GM19397 (cell line): ENCODE measurements at regions not wholly inside any gene's neighbourhood (a gene's known extent, or its start where the extent isn't known, plus 50 kb on each side); places are given as distances from the start of the nearest gene placed in this dataset.
A peak's percentile ranks its signal among the peaks of the same experiment; 100 is the strongest.

Experiments used
- ATAC-seq: cut with Tn5 transposase; IDR thresholded peaks from one replicate; pipeline ENCODE4 v1.9.1; 2021; ENCODE audit warnings: mild to moderate bottlenecking, moderate library complexity; ENCODE audit not compliant: unreplicated experiment

DNA sequence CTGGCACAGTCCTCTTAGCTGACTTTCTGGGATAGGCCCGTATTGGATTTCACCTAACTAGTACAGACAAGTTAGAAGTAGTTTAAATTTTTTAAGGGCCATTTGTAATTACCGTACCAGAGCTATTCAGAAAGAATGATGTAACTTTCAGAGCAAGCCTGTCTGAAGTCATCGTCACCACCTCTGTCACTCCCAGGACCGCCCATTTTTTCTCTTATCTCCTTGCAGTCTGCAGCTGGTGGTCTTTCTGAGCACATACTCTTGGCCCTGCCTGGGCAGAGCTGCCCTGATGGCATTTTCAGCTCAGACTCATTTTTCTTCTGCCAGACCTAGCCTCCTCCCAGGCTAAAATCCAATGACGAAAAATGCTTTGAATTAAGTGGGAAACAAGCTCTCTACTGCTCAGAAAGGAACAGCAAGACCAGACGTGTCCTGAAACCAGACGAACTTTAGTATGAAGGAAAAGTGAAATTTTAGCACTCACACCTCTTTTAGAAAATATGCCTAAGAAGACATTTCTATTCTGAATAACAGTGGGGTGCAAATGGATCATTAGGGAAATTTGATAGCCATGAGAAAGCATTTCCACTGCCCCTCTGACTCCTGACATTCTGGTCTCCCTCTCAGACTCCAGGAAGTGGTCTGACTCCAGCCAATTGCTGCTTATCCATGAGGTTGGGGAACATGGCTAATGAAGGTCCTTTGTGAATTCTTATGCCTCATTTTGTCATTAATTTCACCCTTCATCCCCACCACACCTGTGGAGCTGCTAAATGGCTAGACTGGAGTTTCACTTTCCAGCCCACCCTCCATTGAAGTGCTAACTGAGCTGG is 162.4 kb upstream of the GYPA start:
- ATAC-seq = no peak

DNA sequence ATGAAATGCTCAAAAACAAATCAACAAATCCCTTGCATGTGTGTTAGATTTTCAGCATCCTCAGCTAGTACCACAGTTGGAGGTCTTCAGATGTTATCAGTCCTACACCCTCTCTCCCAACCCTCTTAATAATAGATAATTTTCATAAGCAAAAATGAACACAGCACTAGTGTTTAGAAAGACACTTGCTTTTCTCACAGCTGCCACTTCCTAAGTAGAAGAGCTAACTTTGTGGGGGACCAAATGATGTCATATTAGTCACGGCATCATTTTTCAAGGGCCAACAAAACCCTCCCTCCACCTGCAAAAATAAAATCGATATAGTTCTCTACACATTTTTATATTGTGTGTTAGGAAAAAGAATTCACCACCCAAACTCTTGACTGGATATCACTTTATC is 163.5 kb upstream of the GYPA start:
- ATAC-seq = no peak

DNA sequence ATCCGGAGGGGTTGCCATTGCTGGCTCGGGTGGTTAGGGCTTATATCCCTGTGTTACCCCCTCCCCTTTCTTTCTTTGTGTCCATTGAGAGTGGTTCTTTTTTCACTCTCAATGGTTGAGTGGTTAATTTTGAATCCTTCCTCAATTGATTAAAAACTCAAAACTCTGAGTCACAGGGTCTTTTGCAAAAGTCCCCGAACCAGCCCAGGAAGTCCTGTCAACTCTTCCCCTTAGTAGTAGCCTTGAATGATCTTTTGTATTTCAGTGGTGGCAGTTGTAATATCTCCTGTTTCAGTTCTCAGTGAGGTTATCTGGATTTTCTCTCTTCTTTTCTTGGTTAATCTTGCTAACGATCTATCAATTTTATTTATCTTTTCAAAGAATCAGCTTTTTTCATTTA is 170.0 kb upstream of the GYPA start:
- ATAC-seq = no peak

DNA sequence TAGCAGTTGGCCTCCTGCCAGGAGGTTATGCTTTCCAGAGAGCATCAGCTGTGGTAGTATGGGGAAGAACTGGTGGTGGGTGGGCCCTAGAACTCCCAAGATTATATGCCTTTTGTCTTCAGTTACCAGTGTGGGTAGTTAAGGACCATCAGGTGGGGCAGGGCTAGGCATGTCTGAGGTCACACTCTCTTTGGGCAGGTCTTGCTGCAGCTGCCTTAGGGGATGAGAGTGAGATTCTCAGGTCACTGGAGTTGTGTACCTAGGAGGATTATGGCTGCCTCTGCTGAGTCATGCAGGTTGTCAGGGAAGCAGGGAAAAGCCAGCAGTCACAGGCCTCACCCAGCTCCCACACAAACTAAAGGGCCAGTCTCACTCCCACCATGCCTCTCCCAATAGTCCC is 172.9 kb upstream of the GYPA start:
- ATAC-seq = no peak

DNA sequence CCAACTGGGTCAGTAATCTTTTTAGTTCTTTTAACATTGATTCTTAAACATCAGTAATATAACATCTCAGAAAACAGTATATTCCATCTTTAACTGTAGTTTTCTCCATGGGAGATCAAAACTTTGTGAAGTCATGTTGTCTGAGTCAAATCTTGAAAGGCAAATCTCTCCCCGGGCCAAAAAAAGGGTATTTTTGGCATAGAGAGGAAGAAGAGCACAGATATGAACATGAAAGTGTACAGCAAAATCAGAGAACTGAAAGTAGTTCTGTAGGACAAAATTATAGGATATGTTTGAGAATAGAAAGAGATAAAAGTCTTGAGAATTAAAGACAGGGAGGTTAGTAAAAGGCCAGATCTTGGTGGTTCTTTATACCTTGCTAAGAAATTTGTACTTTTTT is 176.4 kb upstream of the GYPA start:
- ATAC-seq = no peak

DNA sequence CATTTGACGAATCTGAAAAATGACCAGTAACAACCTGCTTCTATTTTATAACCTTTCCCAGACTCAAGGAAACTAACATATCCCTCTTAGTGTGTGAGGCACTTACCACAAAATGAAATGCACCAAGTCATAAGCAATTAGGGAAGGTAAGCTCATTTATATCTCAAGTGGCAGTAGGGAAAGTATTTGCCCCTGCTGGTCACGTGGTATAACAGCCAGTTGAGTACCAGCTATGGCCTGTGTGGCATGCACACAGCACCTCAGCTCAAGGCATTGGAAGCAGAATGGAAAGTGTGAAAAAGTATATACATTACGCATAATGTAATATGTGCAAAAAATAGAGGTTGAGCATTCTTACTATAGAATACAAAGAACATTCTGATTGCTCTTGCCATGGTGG is 178.3 kb upstream of the GYPA start:
- ATAC-seq = no peak

DNA sequence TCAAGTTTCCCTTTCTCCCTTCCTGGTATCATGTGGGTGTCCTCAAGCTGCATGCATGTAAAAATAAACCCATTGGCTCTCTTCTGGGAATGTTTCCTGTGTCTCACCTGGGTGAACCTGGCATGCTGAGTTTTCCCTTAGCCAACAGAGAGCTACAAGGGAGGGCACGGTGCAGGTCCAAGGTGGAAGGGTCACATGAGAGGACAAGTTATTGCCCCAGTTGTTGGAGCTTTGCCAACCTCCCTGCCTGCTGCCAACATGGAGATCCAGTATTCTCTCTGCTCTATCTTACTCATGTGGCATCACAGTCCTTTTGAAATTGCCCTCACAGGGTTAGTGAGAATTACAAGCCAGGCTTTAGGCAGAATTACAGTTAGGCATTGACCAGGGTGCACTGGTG is 196.1 kb upstream of the GYPA start:
- ATAC-seq = no peak

DNA sequence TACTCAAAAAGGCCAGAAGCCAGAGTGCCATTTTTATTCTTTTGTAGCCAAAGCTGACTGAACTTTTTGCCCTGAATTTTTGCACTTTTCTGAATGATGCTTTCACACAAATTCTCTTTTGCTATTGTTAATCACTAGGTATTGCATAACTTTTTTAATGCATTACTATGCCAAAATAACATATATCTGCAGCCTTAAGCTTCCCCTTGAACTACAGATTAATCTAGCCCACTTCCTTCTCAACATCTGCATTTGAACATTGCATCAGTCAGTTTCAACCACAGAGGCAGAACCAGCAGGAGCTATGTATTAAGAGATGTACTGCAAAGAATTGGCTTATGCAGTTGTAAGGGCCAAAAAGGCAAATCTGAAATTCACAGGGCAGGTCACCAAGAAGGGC is 197.6 kb upstream of the GYPA start:
- ATAC-seq = peak; percentile 81

DNA sequence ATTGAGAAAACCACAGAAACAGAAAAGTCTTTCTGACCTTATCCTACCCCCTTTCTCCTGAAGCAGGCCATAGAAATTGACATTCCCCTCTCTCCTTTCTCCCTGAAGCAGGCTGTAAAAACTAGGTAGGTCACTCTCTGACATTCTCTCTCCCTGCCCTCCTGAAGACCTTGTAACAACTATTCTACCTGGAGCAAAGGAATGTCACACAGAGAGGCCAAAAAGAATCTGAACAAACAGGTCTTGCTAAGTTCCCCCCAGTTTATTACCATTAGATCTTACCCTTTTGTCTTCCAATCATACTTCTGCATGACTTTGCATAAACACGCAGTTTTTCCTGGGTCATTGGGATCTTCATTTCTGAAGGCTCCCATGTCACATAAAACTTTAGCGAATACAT is 198.3 kb upstream of the GYPA start:
- no peak for ATAC-seq

DNA sequence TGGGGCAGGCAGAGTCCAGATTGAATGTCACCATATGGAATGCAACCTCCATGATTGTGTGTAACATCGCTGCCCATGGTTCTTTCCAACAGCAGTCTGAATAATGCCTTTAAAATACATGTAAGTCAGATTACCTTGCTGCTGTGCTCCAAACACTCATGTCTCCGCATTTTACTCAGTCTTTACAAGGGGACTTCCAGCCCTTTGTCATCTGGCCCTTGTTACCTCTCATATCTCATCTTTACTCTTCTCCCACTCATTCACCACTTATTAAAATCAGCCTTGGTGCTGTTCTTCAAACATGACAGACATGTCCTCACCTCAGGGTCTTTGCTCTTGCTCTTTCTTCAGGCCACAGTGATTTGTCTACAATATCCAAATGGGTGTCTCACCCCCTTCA is 200.4 kb upstream of the GYPA start:
- no peak for ATAC-seq

DNA sequence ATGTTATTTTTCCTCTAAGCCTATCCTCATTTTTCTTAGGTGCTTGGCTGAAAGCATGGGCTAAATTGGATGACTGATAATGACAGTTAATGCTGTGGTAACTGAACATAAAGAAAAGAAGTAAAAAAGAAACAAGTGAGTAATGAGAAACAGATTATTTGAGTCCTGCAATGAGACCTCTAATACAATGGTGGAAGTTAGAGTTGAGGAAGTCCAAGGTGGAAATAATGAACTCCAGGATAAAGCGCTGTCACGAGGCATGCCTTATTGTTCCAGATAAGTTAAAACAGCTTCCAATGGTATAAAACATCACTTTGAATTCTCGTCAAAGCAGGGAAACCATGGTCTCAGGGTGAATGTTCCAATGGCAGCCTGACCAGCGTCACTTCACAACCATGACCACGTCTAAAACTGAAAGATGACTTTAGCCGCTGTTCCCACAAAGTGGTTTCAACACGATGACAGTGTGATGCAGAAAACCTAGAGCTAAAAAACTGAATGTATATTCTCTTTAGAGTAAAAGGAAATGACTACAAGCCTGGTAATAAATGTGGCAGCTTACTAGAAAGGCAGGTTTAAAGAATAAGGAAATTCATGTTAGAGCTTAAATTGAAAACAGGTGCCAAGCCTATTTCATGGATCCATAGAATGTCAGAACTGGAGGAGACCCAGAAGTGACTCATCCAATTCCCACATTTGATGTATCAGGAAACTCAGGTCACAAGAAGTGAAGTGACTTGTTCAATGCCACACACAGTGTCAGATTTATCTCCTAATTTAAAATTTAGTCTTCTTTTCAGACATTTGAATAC is 202.6 kb upstream of the GYPA start:
- no peak for ATAC-seq

DNA sequence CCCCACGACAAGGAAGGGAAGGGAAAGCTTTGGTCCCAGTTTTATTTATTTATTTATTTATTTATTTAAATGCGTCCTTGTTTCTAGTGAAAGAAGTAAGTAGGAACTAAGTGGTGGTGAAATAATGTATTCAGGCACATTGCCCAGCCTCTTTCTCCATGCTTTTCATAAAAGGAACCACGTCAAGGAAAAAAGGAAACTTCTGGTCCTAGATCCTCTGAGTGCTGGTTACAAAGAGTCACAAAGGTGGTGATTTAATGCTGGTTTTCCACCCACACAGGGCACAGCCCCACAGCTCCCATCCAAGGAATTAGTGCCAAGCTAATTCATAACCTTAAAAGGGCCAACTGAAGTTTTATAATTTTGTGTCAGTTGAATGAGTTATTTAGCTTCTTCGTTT is 206.6 kb upstream of the GYPA start:
- ATAC-seq = no peak

DNA sequence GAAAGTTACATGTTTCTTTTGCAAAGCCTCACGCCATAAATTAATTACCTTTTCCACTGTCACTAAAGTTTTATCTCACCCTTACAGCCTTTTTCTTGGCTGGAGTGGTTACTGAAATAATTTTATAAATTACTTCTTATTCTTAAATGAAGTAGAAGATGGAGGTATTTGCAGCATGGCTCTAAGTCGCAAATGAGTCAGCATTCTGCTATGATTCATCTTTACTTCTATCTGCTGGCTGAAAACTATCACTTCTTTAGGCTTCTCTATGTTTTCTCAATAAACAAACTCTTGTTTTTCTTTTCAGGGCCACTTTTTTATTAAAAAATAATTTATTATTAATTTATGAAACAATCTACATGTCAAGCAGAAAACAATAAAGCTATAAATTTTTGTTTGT is 210.2 kb upstream of the GYPA start:
- ATAC-seq = no peak

DNA sequence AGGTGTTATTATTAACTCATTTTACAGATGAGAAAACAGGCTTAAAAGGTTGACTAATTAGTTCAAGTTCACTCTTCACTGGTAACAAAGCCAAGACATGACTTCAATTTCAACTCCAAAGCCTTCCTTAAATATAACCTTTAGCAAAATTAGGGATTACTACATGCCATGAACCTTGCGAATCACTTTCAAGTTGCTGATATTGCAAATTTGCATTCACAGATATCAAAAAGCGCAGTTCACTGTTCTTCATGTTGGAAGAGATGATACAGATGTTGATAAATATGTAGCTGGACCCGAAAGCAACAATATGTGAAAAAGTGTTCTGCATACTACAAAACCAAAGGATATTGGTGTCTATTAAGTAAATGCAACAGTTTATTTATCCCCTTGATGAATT is 210.8 kb upstream of the GYPA start:
- ATAC-seq = no peak

DNA sequence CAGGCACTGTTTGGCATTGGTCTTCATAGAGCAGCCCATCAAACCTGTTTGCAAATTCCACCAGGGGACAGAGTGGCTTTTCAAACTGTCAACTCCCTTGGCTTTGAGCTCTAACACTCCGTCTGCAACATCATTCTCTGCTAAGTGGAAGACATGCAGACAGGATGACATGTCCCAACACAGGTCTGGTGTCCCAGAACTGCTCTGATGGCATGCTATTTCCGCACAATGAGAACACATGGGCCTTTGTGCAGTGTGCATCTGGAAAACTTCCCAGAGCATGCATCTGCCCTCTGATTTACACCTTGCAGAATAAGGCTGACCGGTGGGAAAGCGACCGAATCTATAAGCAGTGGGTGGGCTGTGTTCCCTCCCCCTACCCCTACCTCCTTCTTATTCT is 212.8 kb upstream of the GYPA start:
- no peak for ATAC-seq

DNA sequence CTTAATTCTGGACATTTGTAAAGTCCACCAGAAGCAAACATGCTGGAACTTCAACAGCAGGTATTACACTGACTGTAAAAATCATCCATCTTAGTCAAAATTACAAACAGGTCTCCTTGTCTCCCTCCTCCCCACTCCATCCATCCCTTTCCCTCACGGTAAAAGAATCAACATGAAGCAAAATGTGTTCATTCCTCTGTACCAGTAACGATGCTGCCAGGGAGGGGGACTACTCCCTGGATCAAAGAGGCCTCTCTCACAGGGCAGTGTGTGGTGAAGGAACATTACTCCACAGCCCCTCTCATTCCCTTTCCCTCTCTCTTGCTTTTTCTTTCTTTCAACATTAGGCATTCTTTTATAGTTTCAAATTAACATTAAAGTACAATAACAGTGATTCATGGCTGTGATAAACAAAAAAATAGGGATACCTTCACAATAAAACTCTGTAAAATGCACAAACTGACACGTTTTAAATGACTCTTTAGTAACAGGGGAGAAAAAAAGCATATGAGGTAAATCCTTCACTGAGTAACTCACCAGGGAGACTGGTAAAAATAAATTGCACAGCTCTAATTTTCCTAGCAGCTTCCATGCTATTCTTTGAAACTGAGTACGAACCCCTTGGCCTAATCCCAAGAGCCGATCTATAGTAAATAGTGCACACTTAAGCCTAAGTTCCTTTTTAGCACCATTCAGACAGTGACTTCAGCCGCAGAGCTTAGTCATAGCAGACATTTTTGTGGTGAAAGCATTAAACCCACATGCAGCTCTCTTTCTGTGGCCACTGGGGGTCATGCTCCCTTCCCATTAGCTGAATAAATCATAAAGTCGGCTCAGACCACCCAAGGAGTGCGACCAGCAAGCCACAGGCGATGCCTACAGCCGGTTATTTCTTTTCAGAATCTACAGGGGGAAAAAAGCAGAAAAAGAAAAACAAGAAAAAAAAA is 215.6 kb upstream of the GYPA start:
- ATAC-seq = peak; percentile 95

DNA sequence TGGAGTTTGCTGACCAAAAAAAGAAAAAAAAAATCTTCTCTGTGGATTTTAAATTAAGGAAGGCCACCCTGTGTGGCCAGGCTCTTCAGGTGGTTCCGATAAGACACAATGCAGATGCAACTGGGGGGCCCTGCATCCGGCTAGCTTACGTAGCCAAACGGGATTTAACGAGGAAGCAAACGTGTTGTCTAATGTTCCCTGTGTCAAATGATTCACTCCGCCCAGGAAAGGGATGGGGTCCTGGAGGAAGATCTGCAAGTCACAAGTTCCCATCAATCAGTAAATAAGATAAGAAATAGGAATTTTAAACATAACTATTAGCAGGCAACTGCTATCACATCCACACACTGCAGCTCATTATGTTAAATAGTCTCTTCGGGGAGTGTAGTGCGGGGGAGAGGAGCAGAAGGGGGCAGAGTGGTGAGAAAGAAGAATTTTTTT is 216.4 kb upstream of the GYPA start:
- no peak for ATAC-seq

DNA sequence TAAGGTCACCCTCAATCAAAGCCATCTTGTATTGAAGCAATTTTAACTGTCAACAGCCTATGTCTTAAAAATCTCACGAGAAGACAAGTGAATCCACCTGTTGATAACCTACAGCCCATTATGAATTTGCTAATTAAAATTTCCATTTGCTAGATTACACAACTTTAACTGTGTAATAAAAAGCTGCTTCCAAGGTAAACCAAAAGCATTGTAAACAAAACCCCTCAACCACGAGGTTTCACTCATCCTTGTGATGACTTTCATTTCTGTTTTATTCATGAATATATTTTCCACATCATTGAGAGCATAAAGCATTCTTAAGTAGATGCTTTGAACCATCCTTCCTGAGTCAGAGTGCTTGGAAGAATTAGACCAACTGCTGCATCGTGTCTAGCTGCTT is 217.5 kb upstream of the GYPA start:
- no peak for ATAC-seq

DNA sequence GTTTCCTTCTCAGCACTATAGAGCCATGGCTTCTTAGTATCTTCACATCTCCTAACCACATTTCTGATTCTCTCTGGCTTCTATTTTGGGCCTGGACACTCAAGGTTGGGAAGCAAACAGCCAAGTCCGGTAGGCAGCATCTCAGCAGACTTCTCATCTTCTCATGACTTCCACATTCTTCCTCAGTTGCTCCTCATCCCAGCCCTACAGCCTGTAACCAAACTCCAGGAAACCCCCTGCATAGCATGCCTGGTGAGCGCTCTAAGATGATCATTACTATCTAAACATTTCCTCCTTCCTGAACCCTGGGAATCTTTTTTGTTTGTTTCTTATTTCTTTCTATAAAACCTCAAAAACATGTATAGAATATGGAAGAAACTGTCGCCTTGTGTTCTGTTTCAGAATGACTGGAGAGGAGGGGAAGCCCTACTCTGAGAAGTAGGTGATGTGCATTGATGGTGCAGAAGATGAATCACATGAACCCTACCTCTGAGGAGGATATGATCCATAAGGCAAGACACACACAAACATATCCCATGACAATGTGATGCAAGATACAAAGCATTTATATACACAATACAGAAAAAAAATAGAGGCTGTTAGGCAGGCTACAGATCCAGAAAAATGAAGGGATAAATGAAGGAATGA is 219.8 kb upstream of the GYPA start:
- ATAC-seq = no peak

DNA sequence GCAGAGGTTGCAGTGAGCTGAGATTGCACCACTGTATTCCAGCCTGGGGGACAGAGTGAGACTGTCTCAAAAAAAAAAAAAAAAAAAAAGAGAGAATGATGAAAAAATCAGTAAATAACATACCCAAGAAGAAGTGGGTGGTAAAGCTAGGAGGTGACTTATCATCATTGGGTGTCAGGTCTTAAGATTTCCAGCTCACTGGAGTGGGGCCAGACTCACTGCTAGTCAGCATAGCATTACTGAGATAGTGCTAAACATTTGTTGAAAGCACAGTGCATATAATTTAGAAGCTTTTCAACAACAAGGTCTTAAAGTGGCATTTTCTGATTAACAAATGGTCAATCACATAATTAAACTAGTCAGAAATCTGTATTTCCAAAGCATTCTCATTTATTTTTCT is 221.8 kb upstream of the GYPA start:
- no peak for ATAC-seq

DNA sequence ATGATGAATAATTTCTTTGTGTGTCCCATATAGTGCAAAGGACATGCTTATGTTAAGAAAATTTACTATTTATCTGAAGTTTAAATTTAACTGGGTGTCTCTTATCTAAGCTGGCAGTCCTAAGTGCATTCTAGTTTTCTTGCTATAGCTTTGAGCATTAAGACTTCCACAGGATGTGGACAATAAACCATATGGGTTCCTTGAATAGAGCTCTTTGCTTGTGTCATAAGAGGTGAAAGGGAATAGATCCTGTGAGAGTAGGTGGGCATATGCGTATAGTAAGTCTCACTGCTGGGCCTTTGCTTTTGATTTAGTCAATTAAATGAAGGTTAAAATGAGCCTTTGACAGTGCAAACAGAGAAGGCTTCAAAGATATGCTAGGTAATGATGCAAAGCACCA is 223.4 kb upstream of the GYPA start:
- no peak for ATAC-seq
